Esophagus squamous epithelium (tissue), 4 donors: ENCODE measurements at regions not wholly inside any gene's neighbourhood (a gene's known extent, or its start where the extent isn't known, plus 50 kb on each side); places are given as distances from the start of the nearest gene placed in this dataset.

Experiments used
- POLR2A ChIP-seq, 4 donors: fragments of 450-650 bp; IDR thresholded peaks; one replicate each; pipeline ENCODE4 v1.6.1; 2017; ENCODE audit warnings: antibody characterized with exemption in 4 of 4, mild to moderate bottlenecking in 4 of 4, moderate library complexity in 3 of 4
- TF ChIP-seq, protein P1 (sequence below), 6 experiments: fragments of 450-650 bp in 4 of 6; fragments of 200-600 bp in 2 of 6; sonication (generic) in 2 of 6; IDR thresholded peaks; one replicate each; pipeline ENCODE4 v1.5.1; 2016 to 2019; ENCODE audit warnings: antibody characterized with exemption in 6 of 6, mild to moderate bottlenecking in 4 of 6, moderate library complexity in 4 of 6

DNA sequence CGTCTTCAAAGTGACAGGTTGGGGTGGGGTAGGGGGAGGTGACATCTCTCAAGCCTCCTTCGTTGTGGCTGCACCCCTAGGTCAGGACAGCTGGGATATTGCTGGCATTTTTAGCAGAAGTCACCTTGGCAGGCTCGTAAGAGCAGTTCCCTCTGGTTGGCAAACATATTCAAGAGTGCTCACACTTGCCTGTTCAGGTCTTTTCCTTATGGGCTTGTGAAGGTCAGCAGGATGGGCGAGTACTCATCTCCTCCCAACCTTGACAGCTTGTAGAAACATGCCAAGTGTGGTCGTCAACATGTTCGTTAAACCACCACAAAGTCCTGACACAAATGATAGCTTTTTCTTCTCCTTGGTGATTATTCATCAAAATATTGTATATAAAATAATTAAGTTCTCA lies 113.6 kb downstream of the HDGFL1 start:
- TF ChIP-seq, protein P1, sequence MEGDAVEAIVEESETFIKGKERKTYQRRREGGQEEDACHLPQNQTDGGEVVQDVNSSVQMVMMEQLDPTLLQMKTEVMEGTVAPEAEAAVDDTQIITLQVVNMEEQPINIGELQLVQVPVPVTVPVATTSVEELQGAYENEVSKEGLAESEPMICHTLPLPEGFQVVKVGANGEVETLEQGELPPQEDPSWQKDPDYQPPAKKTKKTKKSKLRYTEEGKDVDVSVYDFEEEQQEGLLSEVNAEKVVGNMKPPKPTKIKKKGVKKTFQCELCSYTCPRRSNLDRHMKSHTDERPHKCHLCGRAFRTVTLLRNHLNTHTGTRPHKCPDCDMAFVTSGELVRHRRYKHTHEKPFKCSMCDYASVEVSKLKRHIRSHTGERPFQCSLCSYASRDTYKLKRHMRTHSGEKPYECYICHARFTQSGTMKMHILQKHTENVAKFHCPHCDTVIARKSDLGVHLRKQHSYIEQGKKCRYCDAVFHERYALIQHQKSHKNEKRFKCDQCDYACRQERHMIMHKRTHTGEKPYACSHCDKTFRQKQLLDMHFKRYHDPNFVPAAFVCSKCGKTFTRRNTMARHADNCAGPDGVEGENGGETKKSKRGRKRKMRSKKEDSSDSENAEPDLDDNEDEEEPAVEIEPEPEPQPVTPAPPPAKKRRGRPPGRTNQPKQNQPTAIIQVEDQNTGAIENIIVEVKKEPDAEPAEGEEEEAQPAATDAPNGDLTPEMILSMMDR (IDR thresholded peaks at IDR 0.05) = no peak
- TF ChIP-seq POLR2A (IDR thresholded peaks at IDR 0.05) = no peak
